ENCODE measurements at regions not wholly inside any gene's neighbourhood (a gene's known extent, or its start where the extent isn't known, plus 50 kb on each side); places are given as distances from the start of the nearest gene placed in this dataset.

DNA sequence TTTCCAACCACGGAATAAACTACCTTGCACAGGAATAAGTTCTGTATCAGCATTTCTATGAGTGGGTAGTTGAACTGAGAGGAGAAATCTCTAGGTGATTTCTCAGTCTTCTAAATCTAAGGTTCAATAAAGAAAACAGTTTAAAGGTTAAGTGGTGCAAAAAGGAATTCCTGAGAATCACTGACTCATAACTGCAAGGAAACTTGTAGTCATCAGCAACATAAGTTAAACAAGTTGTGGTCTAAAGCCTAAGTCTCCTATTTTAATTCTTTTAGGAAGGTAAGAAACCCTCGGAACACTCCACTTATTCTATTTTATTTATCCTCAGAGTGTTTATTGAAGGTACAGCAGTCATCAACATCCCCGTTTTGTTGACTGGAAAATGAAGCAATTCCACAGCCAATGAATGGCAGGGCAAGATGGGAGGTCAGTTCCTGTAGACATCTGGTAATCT, 92.4 kb upstream of the PIK3CG start:
- Histone ChIP-seq H3K9ac (ENCODE audit: low read depth, low read length) (no peak overlapping the region), H2AK5ac (ENCODE audit: low read depth, low read length) (peak overlapping the region; percentile 86; the same call in 1 of the 2 replicates)

More for the DNA sequence above, 92.4 kb upstream of the PIK3CG start:
- no peaks in the 10 kb centered on the region for H3K36me3 ChIP-seq (ENCODE audit: control insufficient read depth, insufficient read depth, low read length)
- no peak overlapping the region for H2AK9ac ChIP-seq (replicated peaks; ENCODE audit: low read depth, low read length, poor library complexity)
- H3K27me3 ChIP-seq (ENCODE audit: control insufficient read depth, insufficient read depth, low read length): no peaks in the 10 kb centered on the region
- peak overlapping the region; percentile 96 for H2BK20ac ChIP-seq (ENCODE audit: low read depth, low read length)
- in situ Hi-C loops (cut with MboI; ENCODE audit: low sequenced_read_pairs) (no loop called here), dilution Hi-C loops (cut with HindIII; ENCODE audit: low sequenced_read_pairs, unreplicated experiment) (no loop called here), intact Hi-C loops (cut with micrococcal nuclease) (no loop called here)
- peak; percentile 89 for DNase-seq
- peak overlapping the region; percentile 95; the same call in 2 of the 3 replicates for H2BK15ac ChIP-seq (ENCODE audit: low read depth, low read length)
- peak overlapping the region; percentile 94 for H4K91ac ChIP-seq (ENCODE audit: insufficient read depth, low read depth, low read length)
- H3K14ac ChIP-seq (replicated peaks; ENCODE audit: low read depth, low read length): peak overlapping the region; percentile 86
- H4K8ac ChIP-seq (ENCODE audit: low read depth in 2 of 2, low read length in 2 of 2): peak overlapping the region; percentile 84 to 92; a peak in 3 of 4 replicates
- peaks cover 21% of the 10 kb centered on the region for H3K4me1 ChIP-seq (ENCODE audit: control insufficient read depth, insufficient read depth, low read length)
- peak overlapping the region; percentile 94 for H3K23ac ChIP-seq (ENCODE audit: low read depth, low read length)
- H4K20me1 ChIP-seq (ENCODE audit: insufficient read depth, low read length): no peaks in the 10 kb centered on the region
- H3K79me1 ChIP-seq (ENCODE audit: low read depth in 1 of 2, low read length in 2 of 2): peaks cover 5 to 27% of the 10 kb centered on the region in 2 experiments; a peak in 3 of 4 replicates
- TF ChIP-seq FOS (IDR thresholded peaks at IDR 0.05; ENCODE audit: low read depth, low read length) (peak; percentile 94), CEBPB (IDR thresholded peaks at IDR 0.05; ENCODE audit: low read depth, low read length) (peak; percentile 19), RCOR1 (IDR thresholded peaks at IDR 0.05; ENCODE audit: insufficient replicate concordance, low read length) (no peak), CHD1 (IDR thresholded peaks at IDR 0.05; ENCODE audit: low read depth, low read length) (no peak), MAFK (IDR thresholded peaks at IDR 0.05; ENCODE audit: low read depth, low read length) (peak; percentile 79)
- ATAC-seq (ENCODE audit: low read depth): peak; percentile 18
- no peak overlapping the region for H3K4me3 ChIP-seq (ENCODE audit: insufficient read depth, low read depth, low read length)
- peak overlapping the region; percentile 54 for H3K27ac ChIP-seq (ENCODE audit: insufficient read depth, low read length)
- peak overlapping the region; percentile 69; the same call in 1 of the 2 replicates for H4K5ac ChIP-seq (ENCODE audit: low read depth, low read length)
- H3K4ac ChIP-seq (ENCODE audit: low read depth, low read length): peak overlapping the region; percentile 94
- H3K56ac ChIP-seq (ENCODE audit: extremely low read depth, insufficient read depth, low read length): no peak overlapping the region; the same call in 1 of the 2 replicates
- H2BK5ac ChIP-seq (ENCODE audit: low read depth, low read length, poor library complexity, severe bottlenecking): peak overlapping the region; percentile 99
- H2BK120ac ChIP-seq (ENCODE audit: low read depth, low read length): peak overlapping the region; percentile 97
- peaks cover 4% of the 10 kb centered on the region for H3K9me1 ChIP-seq (ENCODE audit: insufficient read depth, low read length)
- no CpG with 5 or more reads among the region's 3 CpGs for WGBS, 2 experiments (ENCODE audit: extremely low coverage in 2 of 2, insufficient read length in 1 of 2)
- H3K9me3 ChIP-seq (ENCODE audit: control insufficient read depth, insufficient read depth, low read length): no peaks in the 10 kb centered on the region
- no TSS peak for BruUV-seq (replicated peaks)
- POLR2A ChIA-PET (ENCODE audit: unreplicated experiment): no interaction called here
- H3K18ac ChIP-seq (ENCODE audit: low read depth, low read length): peak overlapping the region; percentile 95; the same call in 1 of the 2 replicates
- peak overlapping the region; percentile 82; the same call in 1 of the 2 replicates for H3K4me2 ChIP-seq (ENCODE audit: low read depth, low read length)
- CTCF ChIA-PET: no interaction called here
- H2AFZ ChIP-seq (replicated peaks; ENCODE audit: low read length, poor library complexity): no peak overlapping the region
